Gastroesophageal sphincter (tissue), 3 donors: ENCODE measurements at regions not wholly inside any gene's neighbourhood (a gene's known extent, or its start where the extent isn't known, plus 50 kb on each side); places are given as distances from the start of the nearest gene placed in this dataset.

Source experiments
- POLR2A ChIP-seq, 2 donors: fragments of 450-650 bp; IDR thresholded peaks; one replicate each; pipeline ENCODE4 v1.6.1; 2017; ENCODE audit warnings: antibody characterized with exemption in 2 of 2, mild to moderate bottlenecking in 2 of 2, moderate library complexity in 1 of 2
- POLR2AphosphoS5 ChIP-seq: sonication (generic); formaldehyde crosslinking; IDR thresholded peaks from one replicate; pipeline ENCODE4 v1.6.1; 2017; ENCODE audit warnings: antibody characterized with exemption
- TF ChIP-seq, protein P1 (sequence below), 4 experiments: fragments of 200-600 bp in 2 of 4; fragments of 450-650 bp in 2 of 4; sonication (generic) in 1 of 4; IDR thresholded peaks; one replicate each; pipeline ENCODE4 v1.5.1; 2017 to 2019; ENCODE audit warnings: antibody characterized with exemption in 4 of 4, mild to moderate bottlenecking in 2 of 4, moderate library complexity in 2 of 4

DNA sequence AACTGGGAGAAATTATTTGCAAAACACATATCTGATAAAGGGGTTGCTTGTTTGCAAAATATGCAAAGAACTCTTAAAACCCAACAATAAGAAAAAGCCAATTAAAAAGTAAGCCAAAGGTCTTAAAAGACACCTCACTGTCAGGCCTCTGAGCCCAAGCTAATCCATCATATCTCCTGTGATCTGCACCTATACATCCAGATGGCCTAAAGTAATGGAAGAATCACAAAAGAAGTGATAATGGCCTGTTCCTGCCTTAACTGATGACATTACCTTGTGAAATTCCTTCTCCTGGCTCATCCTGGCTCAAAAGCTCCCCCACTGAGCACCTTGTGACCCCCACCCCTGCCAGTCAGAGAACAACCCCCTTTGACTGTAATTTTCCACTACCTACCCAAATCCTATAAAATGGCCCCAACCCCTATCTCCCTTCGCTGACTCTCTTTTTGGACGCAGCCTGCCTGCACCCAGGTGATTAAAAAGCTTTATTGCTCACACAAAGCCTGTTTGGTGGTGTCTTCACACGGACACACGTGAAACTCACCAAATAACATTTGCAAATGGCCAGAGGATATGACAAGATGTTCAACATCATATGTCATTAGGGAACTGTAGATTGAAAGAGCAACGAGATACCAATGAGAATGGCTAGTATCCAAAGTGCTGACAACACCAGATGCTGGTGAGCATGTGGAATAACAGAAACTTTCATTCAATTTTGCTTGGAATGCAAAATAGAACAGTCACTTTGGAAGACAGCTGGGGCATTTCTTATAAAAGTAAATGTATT, 565.0 kb upstream of the ADGRB3 start:
- TF ChIP-seq, protein P1, sequence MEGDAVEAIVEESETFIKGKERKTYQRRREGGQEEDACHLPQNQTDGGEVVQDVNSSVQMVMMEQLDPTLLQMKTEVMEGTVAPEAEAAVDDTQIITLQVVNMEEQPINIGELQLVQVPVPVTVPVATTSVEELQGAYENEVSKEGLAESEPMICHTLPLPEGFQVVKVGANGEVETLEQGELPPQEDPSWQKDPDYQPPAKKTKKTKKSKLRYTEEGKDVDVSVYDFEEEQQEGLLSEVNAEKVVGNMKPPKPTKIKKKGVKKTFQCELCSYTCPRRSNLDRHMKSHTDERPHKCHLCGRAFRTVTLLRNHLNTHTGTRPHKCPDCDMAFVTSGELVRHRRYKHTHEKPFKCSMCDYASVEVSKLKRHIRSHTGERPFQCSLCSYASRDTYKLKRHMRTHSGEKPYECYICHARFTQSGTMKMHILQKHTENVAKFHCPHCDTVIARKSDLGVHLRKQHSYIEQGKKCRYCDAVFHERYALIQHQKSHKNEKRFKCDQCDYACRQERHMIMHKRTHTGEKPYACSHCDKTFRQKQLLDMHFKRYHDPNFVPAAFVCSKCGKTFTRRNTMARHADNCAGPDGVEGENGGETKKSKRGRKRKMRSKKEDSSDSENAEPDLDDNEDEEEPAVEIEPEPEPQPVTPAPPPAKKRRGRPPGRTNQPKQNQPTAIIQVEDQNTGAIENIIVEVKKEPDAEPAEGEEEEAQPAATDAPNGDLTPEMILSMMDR (IDR thresholded peaks at IDR 0.05): no peak
- TF ChIP-seq POLR2A (IDR thresholded peaks at IDR 0.05) (no peak), POLR2AphosphoS5 (no peak)
